ENCODE measurements at regions not wholly inside any gene's neighbourhood (a gene's known extent, or its start where the extent isn't known, plus 50 kb on each side); places are given as distances from the start of the nearest gene placed in this dataset.
A peak's percentile ranks its signal among the peaks of the same experiment; 100 is the strongest.
"Not testable (repeated sequence)": the region's sequence is repeated elsewhere in the genome, so short reads cannot be mapped to it uniquely, and the experiment has no call there.

- Histone ChIP-seq H3K27ac (peak overlapping the region in 1 of 4 donors; percentile 25), H3K27me3 (no peaks in the 10 kb centered on the region), H3K4me3 (no peak overlapping the region), H3K36me3 (no peaks in the 10 kb centered on the region), H3K9me3 (no peaks in the 10 kb centered on the region), H3K4me1 (peaks cover 0 to 11% (median 3%) of the 10 kb centered on the region in 4 donors)
- TF ChIP-seq CTCF (IDR thresholded peaks at IDR 0.05) (no peak), POLR2A (IDR thresholded peaks at IDR 0.05) (no peak), EP300 (IDR thresholded peaks at IDR 0.05) (no peak), POLR2AphosphoS5 (IDR thresholded peaks at IDR 0.05) (no peak)
- 89% methylated on average over 11 of the region's 11 CpGs for WGBS, 2 donors
- DNase-seq = peak; percentile 42
- intact Hi-C loops (cut with DNase I) = no loop called here
These were observed 84.2 kb upstream of the GOLGA6L4 start for GRCh38 chr15:84151205-84151931.

GRCh38 chr15:84152381-84152979, 83.1 kb upstream of the GOLGA6L4 start:
- WGBS, 2 donors = 85 to 95% methylated on average over 8 of the region's 8 CpGs
- H3K4me3 ChIP-seq; H3K27ac ChIP-seq; H3K36me3 ChIP-seq; H3K9me3 ChIP-seq; intact Hi-C loops (cut with DNase I); H3K27me3 ChIP-seq: not testable (repeated sequence)
- DNase-seq = peak; percentile 40
- peaks cover 0 to 11% (median 3%) of the 10 kb centered on the region in 4 donors for H3K4me1 ChIP-seq

- H3K27me3 ChIP-seq; H3K27ac ChIP-seq; H3K36me3 ChIP-seq; DNase-seq; H3K4me3 ChIP-seq; H3K9me3 ChIP-seq; intact Hi-C loops (cut with DNase I): not testable (repeated sequence)
- 87 to 92% methylated on average over 11 of the region's 11 CpGs for WGBS, 2 donors
- H3K4me1 ChIP-seq = peaks cover 0 to 11% (median 3%) of the 10 kb centered on the region in 4 donors
These were observed 81.9 kb upstream of the GOLGA6L4 start for GRCh38 chr15:84153655-84154140.

GRCh38 chr15:84154314-84154713, 81.3 kb upstream of the GOLGA6L4 start:
- H3K36me3 ChIP-seq; intact Hi-C loops (cut with DNase I); H3K27me3 ChIP-seq; H3K27ac ChIP-seq; H3K4me3 ChIP-seq; DNase-seq; H3K9me3 ChIP-seq: not testable (repeated sequence)
- H3K4me1 ChIP-seq = peaks cover 0 to 11% (median 3%) of the 10 kb centered on the region in 4 donors
- 82 to 88% methylated on average over 8 of the region's 8 CpGs for WGBS, 2 donors

GRCh38 chr15:84154787-84155186, 80.8 kb upstream of the GOLGA6L4 start:
- H3K27me3 ChIP-seq; H3K4me3 ChIP-seq; H3K9me3 ChIP-seq; H3K27ac ChIP-seq; DNase-seq; intact Hi-C loops (cut with DNase I); H3K36me3 ChIP-seq: not testable (repeated sequence)
- 92 to 94% methylated on average over 9 of the region's 9 CpGs for WGBS, 2 donors
- H3K4me1 ChIP-seq = peaks cover 0 to 11% (median 3%) of the 10 kb centered on the region in 4 donors

- H3K27me3 ChIP-seq; intact Hi-C loops (cut with DNase I); H3K4me3 ChIP-seq; H3K36me3 ChIP-seq; H3K27ac ChIP-seq; H3K9me3 ChIP-seq; H3K4me1 ChIP-seq: not testable (repeated sequence)
- 86 to 87% methylated on average over 21 of the region's 22 CpGs for WGBS, 2 donors
- DNase-seq = peak; percentile 59
These were observed 79.6 kb upstream of the GOLGA6L4 start for GRCh38 chr15:84155792-84156587.

GRCh38 chr15:84156588-84156840, 79.1 kb upstream of the GOLGA6L4 start:
- DNase-seq; H3K27me3 ChIP-seq; H3K36me3 ChIP-seq; H3K4me3 ChIP-seq; H3K4me1 ChIP-seq; H3K27ac ChIP-seq; H3K9me3 ChIP-seq; intact Hi-C loops (cut with DNase I): not testable (repeated sequence)
- WGBS, 2 donors = 81 to 87% methylated on average over 3 of the region's 3 CpGs

- DNase-seq; H3K9me3 ChIP-seq; H3K27ac ChIP-seq; H3K4me3 ChIP-seq; H3K27me3 ChIP-seq; H3K36me3 ChIP-seq; H3K4me1 ChIP-seq; intact Hi-C loops (cut with DNase I): not testable (repeated sequence)
- WGBS, 2 donors = 83 to 91% methylated on average over 11 of the region's 11 CpGs
These were observed 78.4 kb upstream of the GOLGA6L4 start for GRCh38 chr15:84157056-84157632.

- DNase-seq; H3K36me3 ChIP-seq; intact Hi-C loops (cut with DNase I); H3K27ac ChIP-seq; H3K9me3 ChIP-seq; H3K4me3 ChIP-seq; H3K27me3 ChIP-seq; H3K4me1 ChIP-seq: not testable (repeated sequence)
- WGBS, 2 donors = 77 to 88% methylated on average over 3 of the region's 3 CpGs
These were observed 77.7 kb upstream of the GOLGA6L4 start for GRCh38 chr15:84157857-84158256.

GRCh38 chr15:84159346-84160269, 76.0 kb upstream of the GOLGA6L4 start:
- H3K27ac ChIP-seq; intact Hi-C loops (cut with DNase I); H3K36me3 ChIP-seq; H3K4me1 ChIP-seq; H3K9me3 ChIP-seq; H3K27me3 ChIP-seq; H3K4me3 ChIP-seq: not testable (repeated sequence)
- 93% methylated on average over 17 of the region's 17 CpGs for WGBS, 2 donors
- DNase-seq = peak; percentile 56
